ENCODE measurements at regions not wholly inside any gene's neighbourhood (a gene's known extent, or its start where the extent isn't known, plus 50 kb on each side); places are given as distances from the start of the nearest gene placed in this dataset.

DNA sequence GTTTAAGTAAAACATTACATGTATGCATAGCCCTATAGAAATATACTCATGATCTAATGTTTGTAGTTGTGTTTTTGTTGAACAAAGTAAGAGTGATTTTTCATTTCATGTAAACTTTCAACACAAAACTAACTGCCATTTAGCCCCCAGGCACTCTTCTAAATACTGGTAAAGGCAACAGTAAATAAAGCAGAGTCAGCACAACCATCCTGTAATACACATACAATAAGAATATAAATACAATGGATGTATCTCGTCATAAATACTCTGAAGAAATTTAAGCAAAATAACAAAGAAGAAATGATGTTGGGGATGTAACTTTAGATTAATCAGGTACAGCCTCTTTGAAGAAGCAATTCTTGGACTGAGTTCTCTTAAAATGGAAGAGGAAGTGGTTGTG, 821.2 kb downstream of the ARAP2 start:
- Histone ChIP-seq H3K9me3 (no peaks in the 10 kb centered on the region), H3K4me1 (replicated peaks) (no peaks in the 10 kb centered on the region), H3K27me3 (replicated peaks; ENCODE audit: insufficient read depth) (no peaks in the 10 kb centered on the region), H3K27ac (no peak overlapping the region), H3K36me3 (no peaks in the 10 kb centered on the region), H3K4me3 (no peak overlapping the region)
- DNase-seq (ENCODE audit: low spot score): no peak
- intact Hi-C loops (cut with DNase I): no loop called here
- TF ChIP-seq, protein P1, sequence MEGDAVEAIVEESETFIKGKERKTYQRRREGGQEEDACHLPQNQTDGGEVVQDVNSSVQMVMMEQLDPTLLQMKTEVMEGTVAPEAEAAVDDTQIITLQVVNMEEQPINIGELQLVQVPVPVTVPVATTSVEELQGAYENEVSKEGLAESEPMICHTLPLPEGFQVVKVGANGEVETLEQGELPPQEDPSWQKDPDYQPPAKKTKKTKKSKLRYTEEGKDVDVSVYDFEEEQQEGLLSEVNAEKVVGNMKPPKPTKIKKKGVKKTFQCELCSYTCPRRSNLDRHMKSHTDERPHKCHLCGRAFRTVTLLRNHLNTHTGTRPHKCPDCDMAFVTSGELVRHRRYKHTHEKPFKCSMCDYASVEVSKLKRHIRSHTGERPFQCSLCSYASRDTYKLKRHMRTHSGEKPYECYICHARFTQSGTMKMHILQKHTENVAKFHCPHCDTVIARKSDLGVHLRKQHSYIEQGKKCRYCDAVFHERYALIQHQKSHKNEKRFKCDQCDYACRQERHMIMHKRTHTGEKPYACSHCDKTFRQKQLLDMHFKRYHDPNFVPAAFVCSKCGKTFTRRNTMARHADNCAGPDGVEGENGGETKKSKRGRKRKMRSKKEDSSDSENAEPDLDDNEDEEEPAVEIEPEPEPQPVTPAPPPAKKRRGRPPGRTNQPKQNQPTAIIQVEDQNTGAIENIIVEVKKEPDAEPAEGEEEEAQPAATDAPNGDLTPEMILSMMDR (IDR thresholded peaks at IDR 0.05): no peak
- TF ChIP-seq POLR2AphosphoS5 (IDR thresholded peaks at IDR 0.05) (no peak), POLR2A (IDR thresholded peaks at IDR 0.05) (no peak)
- 90% methylated on average over 1 of the region's 1 CpG for WGBS

DNA sequence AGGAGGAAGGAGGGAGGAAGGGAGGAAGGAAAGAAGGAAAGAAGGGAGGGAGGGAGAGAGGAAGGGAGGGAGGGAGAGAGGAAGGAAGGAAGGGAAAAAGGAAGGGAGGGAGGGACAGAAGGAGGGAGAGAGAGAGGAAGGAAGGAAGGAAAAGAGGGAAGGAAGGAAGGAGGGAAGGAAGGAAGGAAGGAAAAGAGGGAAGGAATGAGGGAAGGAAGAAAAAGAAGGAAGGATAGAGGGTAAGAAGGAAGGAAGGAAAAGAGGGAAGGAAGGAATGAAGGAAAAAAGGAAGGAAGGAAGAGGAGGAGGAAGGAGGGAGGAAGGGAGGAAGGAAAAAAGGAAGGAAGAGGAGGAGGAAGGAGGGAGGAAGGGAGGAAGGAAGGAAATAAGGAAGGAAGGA, 796.8 kb downstream of the ARAP2 start:
- Histone ChIP-seq H3K9me3 (no peaks in the 10 kb centered on the region), H3K4me3 (no peak overlapping the region), H3K27ac (no peak overlapping the region), H3K27me3 (replicated peaks; ENCODE audit: insufficient read depth) (no peaks in the 10 kb centered on the region), H3K36me3 (no peaks in the 10 kb centered on the region), H3K4me1 (replicated peaks) (no peaks in the 10 kb centered on the region)
- no peak for DNase-seq (ENCODE audit: low spot score)
- no peak for TF ChIP-seq POLR2AphosphoS5 (IDR thresholded peaks at IDR 0.05)
- no peak for TF ChIP-seq POLR2A (IDR thresholded peaks at IDR 0.05)
- TF ChIP-seq, protein P1 (IDR thresholded peaks at IDR 0.05): no peak
- intact Hi-C loops (cut with DNase I): no loop called here

DNA sequence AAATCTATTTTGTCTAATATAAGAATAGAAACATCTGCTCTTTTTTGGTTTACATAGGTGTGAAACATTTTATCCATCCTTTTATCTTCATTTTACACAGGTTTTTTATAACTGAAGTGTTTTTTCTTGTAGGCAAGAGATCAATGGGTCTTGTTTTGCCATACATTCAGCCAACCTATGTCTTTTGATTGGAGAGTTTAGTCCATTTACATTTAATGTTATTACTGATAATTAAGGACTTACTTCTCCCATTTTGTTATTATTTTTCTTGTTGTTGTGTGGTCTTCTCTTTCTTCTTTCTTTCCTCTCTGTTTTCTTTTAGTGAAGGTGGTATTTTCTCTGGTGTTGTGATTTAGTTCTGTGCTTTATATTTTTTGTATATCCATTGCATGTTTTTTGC, 785.3 kb downstream of the ARAP2 start:
- Histone ChIP-seq H3K36me3 (no peaks in the 10 kb centered on the region), H3K9me3 (no peaks in the 10 kb centered on the region), H3K4me1 (replicated peaks) (no peaks in the 10 kb centered on the region), H3K27me3 (replicated peaks; ENCODE audit: insufficient read depth) (no peaks in the 10 kb centered on the region), H3K4me3 (no peak overlapping the region), H3K27ac (no peak overlapping the region)
- TF ChIP-seq POLR2A (IDR thresholded peaks at IDR 0.05) (no peak), POLR2AphosphoS5 (IDR thresholded peaks at IDR 0.05) (no peak)
- TF ChIP-seq, protein P1 (IDR thresholded peaks at IDR 0.05): no peak
- no peak for DNase-seq (ENCODE audit: low spot score)
- intact Hi-C loops (cut with DNase I): no loop called here

DNA sequence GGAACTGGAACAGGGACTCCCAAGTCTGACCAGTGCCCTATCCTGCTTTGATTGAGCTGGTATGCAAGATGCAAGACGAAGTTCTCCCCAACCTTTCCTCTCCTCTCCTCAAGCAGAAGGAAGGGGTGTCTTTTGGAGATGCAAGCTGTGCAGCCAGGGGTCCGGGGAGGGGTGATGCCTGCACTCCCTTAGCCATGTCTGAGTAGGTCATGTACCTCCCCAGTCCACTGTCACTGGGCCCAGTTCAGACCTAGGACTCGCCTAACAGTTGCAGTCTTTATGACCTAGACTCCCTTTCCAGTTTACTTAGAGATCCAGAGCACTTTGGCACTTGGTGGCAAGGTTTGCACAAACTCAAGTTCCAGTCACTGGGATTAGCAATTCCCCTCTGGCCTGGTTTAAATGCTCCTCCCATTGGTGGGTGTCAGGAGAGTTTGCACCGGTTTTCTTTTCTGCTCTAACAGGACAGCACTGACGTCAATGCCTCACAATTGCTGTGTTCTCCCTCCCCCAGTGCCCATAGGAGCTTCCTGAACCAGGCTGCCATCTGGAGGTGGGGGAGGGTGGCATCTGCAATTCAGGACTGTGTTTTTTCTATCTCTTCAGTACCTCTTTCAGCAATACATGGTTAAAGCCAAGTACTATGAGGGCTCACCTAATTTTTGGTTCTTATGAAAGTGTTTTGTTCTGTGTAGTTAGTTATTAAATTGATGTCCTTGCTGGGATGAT, 782.2 kb downstream of the ARAP2 start:
- TF ChIP-seq POLR2A (IDR thresholded peaks at IDR 0.05) (no peak), POLR2AphosphoS5 (IDR thresholded peaks at IDR 0.05) (no peak)
- TF ChIP-seq, protein P1 (IDR thresholded peaks at IDR 0.05): no peak
- Histone ChIP-seq H3K4me1 (replicated peaks) (no peaks in the 10 kb centered on the region), H3K36me3 (no peaks in the 10 kb centered on the region), H3K27ac (no peak overlapping the region), H3K27me3 (replicated peaks; ENCODE audit: insufficient read depth) (no peaks in the 10 kb centered on the region), H3K4me3 (no peak overlapping the region), H3K9me3 (no peaks in the 10 kb centered on the region)
- no peak for DNase-seq (ENCODE audit: low spot score)
- 74% methylated on average over 5 of the region's 5 CpGs for WGBS
- intact Hi-C loops (cut with DNase I): no loop called here

DNA sequence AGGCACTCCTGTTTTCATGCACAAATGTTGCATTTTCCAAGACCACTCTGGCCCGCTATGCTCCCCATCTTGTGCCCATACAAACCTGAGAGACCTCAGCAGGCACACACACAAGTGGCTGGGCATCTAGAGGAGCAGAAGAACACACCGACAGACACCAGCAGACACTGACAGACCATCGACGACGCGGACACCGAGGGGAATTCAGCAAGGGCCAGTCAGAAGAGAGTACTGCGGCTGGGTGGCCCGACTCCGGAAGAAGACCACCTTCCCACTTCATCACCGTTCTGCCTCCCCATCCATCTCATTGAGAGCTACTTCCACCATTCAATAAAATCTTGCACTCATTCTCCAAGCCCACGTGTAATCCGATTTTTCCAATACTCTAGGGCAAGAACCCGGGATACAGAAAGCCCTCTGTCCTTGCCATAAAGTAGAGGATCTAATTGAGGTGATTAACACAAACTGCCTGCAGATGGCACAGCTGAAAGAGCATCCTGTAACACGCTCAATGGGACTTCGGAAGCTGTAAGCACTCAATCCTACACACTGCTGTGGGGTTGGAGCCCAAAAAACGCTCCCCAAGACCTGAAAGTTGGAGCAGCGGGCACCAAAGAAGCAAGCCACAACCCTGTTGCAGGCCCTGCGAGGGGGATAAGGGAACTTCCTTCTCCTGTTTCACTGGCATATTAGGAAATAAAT, 780.9 kb downstream of the ARAP2 start:
- WGBS: 90% methylated on average over 19 of the region's 19 CpGs
- intact Hi-C loops (cut with DNase I): no loop called here
- no peaks in the 10 kb centered on the region for H3K4me1 ChIP-seq (replicated peaks)
- no peak for DNase-seq (ENCODE audit: low spot score)
- no peaks in the 10 kb centered on the region for H3K27me3 ChIP-seq (replicated peaks; ENCODE audit: insufficient read depth)
- no peaks in the 10 kb centered on the region for H3K9me3 ChIP-seq
- no peak overlapping the region for H3K27ac ChIP-seq
- H3K36me3 ChIP-seq: no peaks in the 10 kb centered on the region
- H3K4me3 ChIP-seq: no peak overlapping the region
- TF ChIP-seq POLR2A (IDR thresholded peaks at IDR 0.05) (no peak), POLR2AphosphoS5 (IDR thresholded peaks at IDR 0.05) (no peak)
- TF ChIP-seq, protein P1 (IDR thresholded peaks at IDR 0.05): no peak
